ENCODE measurements at regions not wholly inside any gene's neighbourhood (a gene's known extent, or its start where the extent isn't known, plus 50 kb on each side); places are given as distances from the start of the nearest gene placed in this dataset.

DNA sequence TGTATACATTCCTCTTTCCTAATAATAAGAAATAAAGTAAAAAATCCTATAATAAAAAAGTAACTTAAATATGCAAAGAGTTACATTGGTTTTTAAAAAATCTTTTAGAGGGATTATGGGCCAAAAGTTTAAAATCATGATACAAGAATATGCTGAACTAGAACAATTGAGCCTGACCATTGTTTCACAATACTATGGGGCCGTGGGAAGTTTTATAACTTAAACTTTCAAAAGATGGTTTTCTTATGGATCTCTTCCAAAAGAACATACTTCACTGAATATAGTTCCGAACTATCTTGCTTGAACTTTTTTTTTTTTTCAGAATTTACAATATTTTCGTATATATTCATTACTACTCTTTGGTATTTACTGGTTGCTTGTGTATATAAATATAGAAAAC lies 97.6 kb downstream of the NFKBIZ start:
- Histone ChIP-seq H3K9me3 (ENCODE audit: control insufficient read depth in 4 of 4, low read length in 3 of 4) (no peaks in the 10 kb centered on the region), H3K9ac (ENCODE audit: low read depth in 1 of 2, low read length in 2 of 2) (no peak overlapping the region), H3K27me3 (ENCODE audit: control insufficient read depth in 4 of 4, insufficient read depth in 4 of 4, low read length in 3 of 4) (no peaks in the 10 kb centered on the region), H3K36me3 (ENCODE audit: control insufficient read depth in 4 of 4, insufficient read depth in 3 of 4, low read depth in 1 of 4, low read length in 3 of 4) (no peaks in the 10 kb centered on the region), H3K4me1 (ENCODE audit: control insufficient read depth in 4 of 4, insufficient read depth in 4 of 4, low read length in 3 of 4) (no peaks in the 10 kb centered on the region), H3K27ac (ENCODE audit: low read depth in 1 of 2, low read length in 2 of 2) (no peak overlapping the region), H3K4me3 (ENCODE audit: low read depth in 1 of 3, low read length in 3 of 3) (no peak overlapping the region)
- TF ChIP-seq FOXA2 (IDR thresholded peaks at IDR 0.05) = no peak
- TF ChIP-seq, protein P1, sequence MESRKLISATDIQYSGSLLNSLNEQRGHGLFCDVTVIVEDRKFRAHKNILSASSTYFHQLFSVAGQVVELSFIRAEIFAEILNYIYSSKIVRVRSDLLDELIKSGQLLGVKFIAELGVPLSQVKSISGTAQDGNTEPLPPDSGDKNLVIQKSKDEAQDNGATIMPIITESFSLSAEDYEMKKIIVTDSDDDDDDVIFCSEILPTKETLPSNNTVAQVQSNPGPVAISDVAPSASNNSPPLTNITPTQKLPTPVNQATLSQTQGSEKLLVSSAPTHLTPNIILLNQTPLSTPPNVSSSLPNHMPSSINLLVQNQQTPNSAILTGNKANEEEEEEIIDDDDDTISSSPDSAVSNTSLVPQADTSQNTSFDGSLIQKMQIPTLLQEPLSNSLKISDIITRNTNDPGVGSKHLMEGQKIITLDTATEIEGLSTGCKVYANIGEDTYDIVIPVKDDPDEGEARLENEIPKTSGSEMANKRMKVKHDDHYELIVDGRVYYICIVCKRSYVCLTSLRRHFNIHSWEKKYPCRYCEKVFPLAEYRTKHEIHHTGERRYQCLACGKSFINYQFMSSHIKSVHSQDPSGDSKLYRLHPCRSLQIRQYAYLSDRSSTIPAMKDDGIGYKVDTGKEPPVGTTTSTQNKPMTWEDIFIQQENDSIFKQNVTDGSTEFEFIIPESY (IDR thresholded peaks at IDR 0.05) = no peak
- TF ChIP-seq HNF4A (conservative IDR thresholded peaks at IDR 0.05) = no peak
- no peak for TF ChIP-seq SP1 (IDR thresholded peaks at IDR 0.05)
- TF ChIP-seq TAF1 (conservative IDR thresholded peaks at IDR 0.05) = no peak
- TF ChIP-seq FOXA1 (IDR thresholded peaks at IDR 0.05) = no peak
- no peak for TF ChIP-seq JUND (IDR thresholded peaks at IDR 0.05)
- TF ChIP-seq NR2F2 (IDR thresholded peaks at IDR 0.05) = no peak
- no peak for TF ChIP-seq YY1 (IDR thresholded peaks at IDR 0.05)
- TF ChIP-seq RXRA (IDR thresholded peaks at IDR 0.05) = no peak
- no peak for DNase-seq (ENCODE audit: low spot score)
- WGBS = 76% methylated on average over 3 of the region's 3 CpGs

DNA sequence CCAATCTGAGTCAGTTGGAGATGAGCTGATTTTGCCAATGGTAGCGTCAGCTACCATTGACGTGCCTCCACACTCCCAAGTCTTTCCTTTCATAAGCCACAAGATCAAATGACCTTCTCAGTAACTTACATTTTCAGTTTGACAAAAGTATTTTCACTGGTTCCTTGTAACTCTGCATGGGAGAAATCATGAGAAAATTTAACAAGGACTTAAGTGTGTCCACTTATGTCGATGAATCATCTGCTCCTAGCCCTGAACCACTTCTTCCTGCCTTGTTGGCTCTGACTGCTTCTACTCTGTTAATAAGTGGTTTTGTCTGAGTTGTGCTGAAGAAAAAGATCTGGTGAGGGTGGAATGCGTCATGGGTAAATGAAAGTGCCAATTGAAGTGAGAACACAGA lies 101.2 kb downstream of the NFKBIZ start:
- TF ChIP-seq, protein P2, sequence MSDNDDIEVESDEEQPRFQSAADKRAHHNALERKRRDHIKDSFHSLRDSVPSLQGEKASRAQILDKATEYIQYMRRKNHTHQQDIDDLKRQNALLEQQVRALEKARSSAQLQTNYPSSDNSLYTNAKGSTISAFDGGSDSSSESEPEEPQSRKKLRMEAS (IDR thresholded peaks at IDR 0.05) = no peak
- no peak for TF ChIP-seq TAF1 (conservative IDR thresholded peaks at IDR 0.05)
- TF ChIP-seq, protein P3, sequence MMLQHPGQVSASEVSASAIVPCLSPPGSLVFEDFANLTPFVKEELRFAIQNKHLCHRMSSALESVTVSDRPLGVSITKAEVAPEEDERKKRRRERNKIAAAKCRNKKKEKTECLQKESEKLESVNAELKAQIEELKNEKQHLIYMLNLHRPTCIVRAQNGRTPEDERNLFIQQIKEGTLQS (IDR thresholded peaks at IDR 0.05) = no peak
- no peak for TF ChIP-seq YY1 (IDR thresholded peaks at IDR 0.05)
- TF ChIP-seq, protein P4, sequence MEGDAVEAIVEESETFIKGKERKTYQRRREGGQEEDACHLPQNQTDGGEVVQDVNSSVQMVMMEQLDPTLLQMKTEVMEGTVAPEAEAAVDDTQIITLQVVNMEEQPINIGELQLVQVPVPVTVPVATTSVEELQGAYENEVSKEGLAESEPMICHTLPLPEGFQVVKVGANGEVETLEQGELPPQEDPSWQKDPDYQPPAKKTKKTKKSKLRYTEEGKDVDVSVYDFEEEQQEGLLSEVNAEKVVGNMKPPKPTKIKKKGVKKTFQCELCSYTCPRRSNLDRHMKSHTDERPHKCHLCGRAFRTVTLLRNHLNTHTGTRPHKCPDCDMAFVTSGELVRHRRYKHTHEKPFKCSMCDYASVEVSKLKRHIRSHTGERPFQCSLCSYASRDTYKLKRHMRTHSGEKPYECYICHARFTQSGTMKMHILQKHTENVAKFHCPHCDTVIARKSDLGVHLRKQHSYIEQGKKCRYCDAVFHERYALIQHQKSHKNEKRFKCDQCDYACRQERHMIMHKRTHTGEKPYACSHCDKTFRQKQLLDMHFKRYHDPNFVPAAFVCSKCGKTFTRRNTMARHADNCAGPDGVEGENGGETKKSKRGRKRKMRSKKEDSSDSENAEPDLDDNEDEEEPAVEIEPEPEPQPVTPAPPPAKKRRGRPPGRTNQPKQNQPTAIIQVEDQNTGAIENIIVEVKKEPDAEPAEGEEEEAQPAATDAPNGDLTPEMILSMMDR (IDR thresholded peaks at IDR 0.05; ENCODE audit: low read depth, low read length, missing input control) = no peak
- no peak for TF ChIP-seq EGR1 (IDR thresholded peaks at IDR 0.05; ENCODE audit: low read depth in 2 of 2)
- no peak for TF ChIP-seq HNF4G (IDR thresholded peaks at IDR 0.05)
- TF ChIP-seq FOXA1 (IDR thresholded peaks at IDR 0.05) = no peak
- no peak for TF ChIP-seq RAD21 (IDR thresholded peaks at IDR 0.05)
- H3K9ac ChIP-seq (ENCODE audit: low read depth in 1 of 2, low read length in 2 of 2) = no peak overlapping the region
- no peaks in the 10 kb centered on the region for H3K9me3 ChIP-seq (ENCODE audit: control insufficient read depth in 4 of 4, low read length in 3 of 4)
- H3K27ac ChIP-seq (ENCODE audit: low read depth in 1 of 2, low read length in 2 of 2) = no peak overlapping the region
- no peak overlapping the region for H3K4me3 ChIP-seq (ENCODE audit: low read depth in 1 of 3, low read length in 3 of 3)
- no peaks in the 10 kb centered on the region for H3K4me1 ChIP-seq (ENCODE audit: control insufficient read depth in 4 of 4, insufficient read depth in 4 of 4, low read length in 3 of 4)
- no peak for DNase-seq (ENCODE audit: low spot score)
- H3K36me3 ChIP-seq (ENCODE audit: control insufficient read depth in 4 of 4, insufficient read depth in 3 of 4, low read depth in 1 of 4, low read length in 3 of 4) = no peaks in the 10 kb centered on the region
- 93% methylated on average over 4 of the region's 4 CpGs for WGBS
- H3K27me3 ChIP-seq (ENCODE audit: control insufficient read depth in 4 of 4, insufficient read depth in 4 of 4, low read length in 3 of 4) = no peaks in the 10 kb centered on the region
